Glutamatergic neuron (in vitro differentiated cells): ENCODE measurements at regions not wholly inside any gene's neighbourhood (a gene's known extent, or its start where the extent isn't known, plus 50 kb on each side); places are given as distances from the start of the nearest gene placed in this dataset.

ENCODE experiments used
- DNase-seq: peaks from one replicate; pipeline ENCODE4 v3.0.0; 2022
- H3K27ac Mint-ChIP-seq: one replicate; pipeline ENCODE4 v1.8.0; 2020; ENCODE audit warnings: mild to moderate bottlenecking, mixed read lengths, inconsistent platforms; ENCODE audit not compliant: unreplicated experiment
- H3K27me3 Mint-ChIP-seq: one replicate; pipeline ENCODE4 v1.8.0; 2020; ENCODE audit warnings: mild to moderate bottlenecking, moderate library complexity, mixed read lengths, inconsistent platforms; ENCODE audit not compliant: unreplicated experiment
- H3K36me3 Mint-ChIP-seq: one replicate; pipeline ENCODE4 v1.8.0; 2020; ENCODE audit warnings: mild to moderate bottlenecking, mixed read lengths, inconsistent platforms; ENCODE audit not compliant: unreplicated experiment
- H3K4me1 Mint-ChIP-seq: one replicate; pipeline ENCODE4 v1.8.0; 2020; ENCODE audit warnings: mild to moderate bottlenecking, low read depth, mixed read lengths, inconsistent platforms; ENCODE audit not compliant: unreplicated experiment
- H3K4me3 Mint-ChIP-seq: one replicate; pipeline ENCODE4 v1.8.0; 2020; ENCODE audit warnings: mild to moderate bottlenecking, mixed read lengths, inconsistent platforms; ENCODE audit not compliant: unreplicated experiment
- H3K9me3 Mint-ChIP-seq: one replicate; pipeline ENCODE4 v1.8.0; 2020; ENCODE audit warnings: mild to moderate bottlenecking, moderate library complexity, mixed read lengths, inconsistent platforms; ENCODE audit not compliant: unreplicated experiment
- TF ChIP-seq, protein P1 (sequence below): fragments of 200-600 bp; sonication (generic); IDR thresholded peaks from one replicate; pipeline ENCODE4 v1.5.0; 2021; ENCODE audit not compliant: partially characterized antibody, unreplicated experiment

DNA sequence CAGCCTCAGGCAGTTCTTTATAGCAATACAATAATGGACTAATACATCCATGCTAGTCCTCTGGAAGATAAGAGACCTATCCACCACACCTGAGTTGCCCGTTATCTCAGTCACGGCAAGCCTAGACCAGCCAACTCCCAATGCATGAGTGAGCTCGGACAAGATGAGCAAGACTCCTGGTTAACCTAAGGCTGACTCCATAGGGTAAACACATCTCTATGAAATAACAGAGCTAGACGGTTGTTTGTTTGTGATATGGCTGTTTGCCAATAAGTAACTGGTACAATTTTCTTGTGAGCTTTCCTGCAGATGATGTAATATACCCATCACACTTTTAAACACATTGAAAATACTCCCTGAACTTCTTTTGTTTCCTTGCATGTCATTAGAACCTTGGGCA is 70.6 kb upstream of the PHACTR1 start:
- H3K4me1 Mint-ChIP-seq: no peaks in the 10 kb centered on the region
- H3K36me3 Mint-ChIP-seq: peaks cover 5% of the 10 kb centered on the region
- TF ChIP-seq, protein P1, sequence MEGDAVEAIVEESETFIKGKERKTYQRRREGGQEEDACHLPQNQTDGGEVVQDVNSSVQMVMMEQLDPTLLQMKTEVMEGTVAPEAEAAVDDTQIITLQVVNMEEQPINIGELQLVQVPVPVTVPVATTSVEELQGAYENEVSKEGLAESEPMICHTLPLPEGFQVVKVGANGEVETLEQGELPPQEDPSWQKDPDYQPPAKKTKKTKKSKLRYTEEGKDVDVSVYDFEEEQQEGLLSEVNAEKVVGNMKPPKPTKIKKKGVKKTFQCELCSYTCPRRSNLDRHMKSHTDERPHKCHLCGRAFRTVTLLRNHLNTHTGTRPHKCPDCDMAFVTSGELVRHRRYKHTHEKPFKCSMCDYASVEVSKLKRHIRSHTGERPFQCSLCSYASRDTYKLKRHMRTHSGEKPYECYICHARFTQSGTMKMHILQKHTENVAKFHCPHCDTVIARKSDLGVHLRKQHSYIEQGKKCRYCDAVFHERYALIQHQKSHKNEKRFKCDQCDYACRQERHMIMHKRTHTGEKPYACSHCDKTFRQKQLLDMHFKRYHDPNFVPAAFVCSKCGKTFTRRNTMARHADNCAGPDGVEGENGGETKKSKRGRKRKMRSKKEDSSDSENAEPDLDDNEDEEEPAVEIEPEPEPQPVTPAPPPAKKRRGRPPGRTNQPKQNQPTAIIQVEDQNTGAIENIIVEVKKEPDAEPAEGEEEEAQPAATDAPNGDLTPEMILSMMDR: no peak
- H3K9me3 Mint-ChIP-seq: peaks cover 3% of the 10 kb centered on the region
- H3K27me3 Mint-ChIP-seq: no peaks in the 10 kb centered on the region
- no peak overlapping the region for H3K27ac Mint-ChIP-seq
- DNase-seq: no peak
- H3K4me3 Mint-ChIP-seq: no peak overlapping the region

DNA sequence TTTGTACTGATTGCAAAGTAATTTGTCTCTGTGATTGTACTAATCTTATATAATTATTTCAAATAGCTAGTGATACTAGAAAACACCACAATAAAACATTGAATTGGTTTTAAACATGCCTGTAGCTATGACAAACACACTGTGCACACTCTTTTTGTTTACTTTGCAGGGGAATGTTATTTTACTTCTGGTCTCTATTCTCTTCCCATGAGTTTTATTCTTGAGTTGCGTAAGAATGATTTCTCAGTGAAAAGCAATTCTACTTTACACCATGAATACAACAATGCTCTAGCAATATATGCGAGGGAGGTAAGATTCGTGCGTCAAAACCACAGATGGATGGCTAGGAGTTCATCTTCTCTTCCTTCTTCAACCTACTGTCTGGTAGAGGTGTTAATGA is 68.4 kb upstream of the PHACTR1 start:
- TF ChIP-seq, protein P1: no peak
- Mint-ChIP-seq H3K27ac (no peak overlapping the region), H3K4me3 (no peak overlapping the region), H3K27me3 (no peaks in the 10 kb centered on the region), H3K9me3 (peaks cover 3% of the 10 kb centered on the region), H3K36me3 (no peaks in the 10 kb centered on the region), H3K4me1 (peaks cover under 1% of the 10 kb centered on the region)
- no peak for DNase-seq

DNA sequence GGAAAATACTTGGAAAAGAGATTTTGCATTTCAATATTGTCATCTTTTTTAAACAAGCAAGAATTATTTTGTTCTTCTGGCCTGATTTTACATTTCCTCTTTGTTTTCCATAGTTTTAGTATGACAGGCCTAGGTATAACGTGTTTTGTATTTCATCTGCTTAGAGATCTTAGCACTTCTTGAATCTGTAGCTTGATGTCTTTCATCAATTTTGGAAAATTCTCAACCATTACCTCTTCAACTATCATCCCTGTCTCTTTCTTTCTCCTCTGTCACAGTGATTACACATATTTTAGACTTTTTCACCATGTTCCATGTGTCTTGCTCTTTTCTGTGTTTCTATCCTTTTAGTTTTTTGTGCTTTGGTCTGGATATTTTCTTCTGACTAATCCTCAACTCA is 67.2 kb upstream of the PHACTR1 start:
- H3K36me3 Mint-ChIP-seq: no peaks in the 10 kb centered on the region
- no peaks in the 10 kb centered on the region for H3K27me3 Mint-ChIP-seq
- no peaks in the 10 kb centered on the region for H3K9me3 Mint-ChIP-seq
- DNase-seq: no peak
- no peak overlapping the region for H3K27ac Mint-ChIP-seq
- H3K4me1 Mint-ChIP-seq: peaks cover 3% of the 10 kb centered on the region
- no peak overlapping the region for H3K4me3 Mint-ChIP-seq
- TF ChIP-seq, protein P1: no peak

DNA sequence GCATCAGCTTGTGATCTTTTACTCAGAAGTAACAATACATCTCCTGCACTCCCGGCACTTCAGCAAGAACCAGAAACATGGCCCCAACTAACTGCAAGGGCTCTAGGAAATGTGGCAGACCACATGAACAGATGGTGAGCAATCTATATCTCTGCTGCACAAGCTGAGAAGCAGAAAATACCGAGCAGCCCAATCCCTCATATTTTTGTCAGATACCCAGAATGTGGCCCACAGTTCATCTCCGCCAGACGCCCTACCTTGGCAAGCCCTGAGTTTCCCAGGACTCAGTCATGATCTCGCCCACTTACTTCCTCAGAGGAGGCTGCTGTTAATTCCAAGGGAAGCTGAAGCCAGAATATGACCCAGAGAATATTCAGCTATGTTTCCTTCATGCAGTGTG is 63.1 kb upstream of the PHACTR1 start:
- Mint-ChIP-seq H3K4me1 (peaks cover 3% of the 10 kb centered on the region), H3K9me3 (no peaks in the 10 kb centered on the region), H3K4me3 (no peak overlapping the region), H3K27me3 (no peaks in the 10 kb centered on the region), H3K36me3 (no peaks in the 10 kb centered on the region), H3K27ac (no peak overlapping the region)
- TF ChIP-seq, protein P1: no peak
- DNase-seq: no peak

DNA sequence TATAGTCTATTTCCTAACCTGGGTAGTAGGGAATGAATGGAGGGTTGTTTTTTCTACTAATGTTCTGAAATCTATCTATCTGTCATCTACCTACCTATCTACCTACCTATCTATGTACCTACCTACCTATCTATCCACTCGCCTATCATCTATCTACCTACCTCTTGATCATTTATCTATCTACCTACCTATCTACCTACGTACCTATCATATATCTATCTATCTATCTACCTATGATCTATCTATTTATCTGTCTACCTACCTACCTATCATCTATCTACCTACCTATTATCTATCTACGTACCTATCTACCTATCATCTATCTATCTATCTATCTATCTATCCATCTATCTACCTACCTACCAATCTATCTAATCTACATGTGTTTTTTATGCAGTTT is 62.5 kb upstream of the PHACTR1 start:
- Mint-ChIP-seq H3K4me3 (no peak overlapping the region), H3K36me3 (no peaks in the 10 kb centered on the region), H3K27me3 (no peaks in the 10 kb centered on the region), H3K27ac (no peak overlapping the region), H3K4me1 (peaks cover 3% of the 10 kb centered on the region), H3K9me3 (no peaks in the 10 kb centered on the region)
- TF ChIP-seq, protein P1: no peak
- no peak for DNase-seq
